PFSK-1 (cell line): ENCODE measurements at regions not wholly inside any gene's neighbourhood (a gene's known extent, or its start where the extent isn't known, plus 50 kb on each side); places are given as distances from the start of the nearest gene placed in this dataset.

Source experiments
- FOXP2 ChIP-seq: optimal IDR thresholded peaks from 2 replicates; pipeline ENCODE3; 2011; ENCODE audit warnings: borderline replicate concordance, control low read depth, inconsistent platforms; ENCODE audit not compliant: insufficient read depth; ENCODE audit errors: extremely low read length, extremely low read depth
- POLR2AphosphoS5 ChIP-seq: IDR thresholded peaks from 2 replicates; pipeline ENCODE4 v1.6.1; 2012; ENCODE audit warnings: low read depth, mild to moderate bottlenecking, control low read depth, low read length, moderate library complexity
- REST ChIP-seq, 2 experiments: IDR thresholded peaks; 2 replicates each; pipeline versions ENCODE4 v1.6.1 to v1.8.0; 2011 to 2012; ENCODE audit warnings: low read depth in 2 of 2, low read length in 2 of 2, control low read depth in 1 of 2, inconsistent platforms in 1 of 2, mild to moderate bottlenecking in 1 of 2, moderate library complexity in 1 of 2; ENCODE audit not compliant: insufficient read depth in 1 of 2
- SIN3A ChIP-seq: IDR thresholded peaks from 2 replicates; pipeline ENCODE4 v1.6.1; 2012; ENCODE audit warnings: mild to moderate bottlenecking, low read length, moderate library complexity, borderline replicate concordance; ENCODE audit not compliant: insufficient read depth
- TAF1 ChIP-seq: IDR thresholded peaks from 2 replicates; pipeline ENCODE4 v1.6.1; 2012; ENCODE audit warnings: low read length, control low read depth, borderline replicate concordance; ENCODE audit not compliant: insufficient read depth

- TF ChIP-seq POLR2AphosphoS5 (no peak), TAF1 (no peak), REST (IDR thresholded peaks at IDR 0.05; ENCODE audit: insufficient read depth in 1 of 2, low read depth in 2 of 2, low read length in 2 of 2) (no peak), FOXP2 (no peak), SIN3A (no peak)
Observed at GRCh38 chr3:34247401-34247800, 449.0 kb downstream of the PDCD6IP start.

GRCh38 chr3:34248352-34248751 lies 449.9 kb downstream of the PDCD6IP start:
- TF ChIP-seq FOXP2 (no peak), SIN3A (no peak), REST (IDR thresholded peaks at IDR 0.05; ENCODE audit: insufficient read depth in 1 of 2, low read depth in 2 of 2, low read length in 2 of 2) (no peak)

- TF ChIP-seq TAF1 (no peak), REST (IDR thresholded peaks at IDR 0.05; ENCODE audit: insufficient read depth in 1 of 2, low read depth in 2 of 2, low read length in 2 of 2) (no peak), SIN3A (no peak), FOXP2 (no peak), POLR2AphosphoS5 (no peak)
Observed at GRCh38 chr3:34254285-34254684, 455.9 kb downstream of the PDCD6IP start.

- TF ChIP-seq SIN3A (no peak), POLR2AphosphoS5 (no peak), FOXP2 (no peak), REST (IDR thresholded peaks at IDR 0.05; ENCODE audit: insufficient read depth in 1 of 2, low read depth in 2 of 2, low read length in 2 of 2) (no peak), TAF1 (no peak)
Observed at GRCh38 chr3:34256021-34256420, 457.6 kb downstream of the PDCD6IP start.

- TF ChIP-seq SIN3A (no peak), POLR2AphosphoS5 (no peak), TAF1 (no peak), FOXP2 (no peak), REST (IDR thresholded peaks at IDR 0.05; ENCODE audit: insufficient read depth in 1 of 2, low read depth in 2 of 2, low read length in 2 of 2) (no peak)
Observed at GRCh38 chr3:34256791-34257190, 458.4 kb downstream of the PDCD6IP start.
